ENCODE measurements at regions not wholly inside any gene's neighbourhood (a gene's known extent, or its start where the extent isn't known, plus 50 kb on each side); places are given as distances from the start of the nearest gene placed in this dataset.

DNA sequence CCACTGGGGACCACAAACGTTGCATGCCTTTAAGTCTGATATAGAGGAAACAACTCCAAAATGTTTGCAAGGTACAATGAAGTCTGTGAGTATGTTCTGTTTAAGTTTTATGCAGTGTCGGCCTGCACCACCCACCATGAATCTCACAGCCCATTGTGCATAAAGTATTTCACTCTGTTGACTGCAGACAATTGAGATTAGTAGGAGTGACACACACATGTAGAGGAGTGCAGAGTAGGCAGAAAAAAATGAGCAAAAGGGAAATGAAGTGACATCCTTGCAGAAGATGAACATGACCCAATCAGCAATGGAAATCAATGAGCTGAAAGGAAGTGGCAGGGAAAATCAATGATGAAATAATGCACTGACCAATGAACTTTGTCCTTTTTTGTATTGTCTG, 315.6 kb upstream of the PTPRD start:
- Histone ChIP-seq H4K5ac (ENCODE audit: low read depth, low read length) (no peak overlapping the region), H3K18ac (ENCODE audit: low read depth, low read length) (no peak overlapping the region), H2BK15ac (ENCODE audit: low read depth, low read length) (no peak overlapping the region), H3K9me3 (ENCODE audit: control insufficient read depth, insufficient read depth, low read length) (peaks cover 3% of the 10 kb centered on the region; the same call in 1 of the 2 replicates), H3K4me3 (ENCODE audit: insufficient read depth, low read depth, low read length) (no peak overlapping the region), H2BK20ac (ENCODE audit: low read depth, low read length) (no peak overlapping the region), H4K20me1 (ENCODE audit: insufficient read depth, low read length) (no peaks in the 10 kb centered on the region), H3K23ac (ENCODE audit: low read depth, low read length) (no peak overlapping the region), H3K27ac (ENCODE audit: insufficient read depth, low read length) (no peak overlapping the region), H3K14ac (replicated peaks; ENCODE audit: low read depth, low read length) (no peak overlapping the region), H3K9ac (ENCODE audit: low read depth, low read length) (no peak overlapping the region), H3K4me1 (ENCODE audit: control insufficient read depth, insufficient read depth, low read length) (no peaks in the 10 kb centered on the region), H3K79me1 (ENCODE audit: low read depth in 1 of 2, low read length in 2 of 2) (no peaks in the 10 kb centered on the region), H2BK120ac (ENCODE audit: low read depth, low read length) (no peak overlapping the region), H3K4ac (ENCODE audit: low read depth, low read length) (no peak overlapping the region), H3K27me3 (ENCODE audit: control insufficient read depth, insufficient read depth, low read length) (no peaks in the 10 kb centered on the region), H2AFZ (replicated peaks; ENCODE audit: low read length, poor library complexity) (no peak overlapping the region), H2AK5ac (ENCODE audit: low read depth, low read length) (no peak overlapping the region), H3K36me3 (ENCODE audit: control insufficient read depth, insufficient read depth, low read length) (no peaks in the 10 kb centered on the region), H4K91ac (ENCODE audit: insufficient read depth, low read depth, low read length) (no peak overlapping the region), H3K4me2 (ENCODE audit: low read depth, low read length) (no peak overlapping the region), H2AK9ac (replicated peaks; ENCODE audit: low read depth, low read length, poor library complexity) (no peak overlapping the region), H4K8ac (ENCODE audit: low read depth in 2 of 2, low read length in 2 of 2) (no peak overlapping the region), H3K56ac (ENCODE audit: extremely low read depth, insufficient read depth, low read length) (no peak overlapping the region), H2BK5ac (ENCODE audit: low read depth, low read length, poor library complexity, severe bottlenecking) (no peak overlapping the region), H3K9me1 (ENCODE audit: insufficient read depth, low read length) (no peaks in the 10 kb centered on the region)
- intact Hi-C loops (cut with micrococcal nuclease) (no loop called here), in situ Hi-C loops (cut with MboI; ENCODE audit: low sequenced_read_pairs) (no loop called here), dilution Hi-C loops (cut with HindIII; ENCODE audit: low sequenced_read_pairs, unreplicated experiment) (no loop called here)
- WGBS, 2 experiments (ENCODE audit: extremely low coverage in 2 of 2, insufficient read length in 1 of 2): no CpG with 5 or more reads among the region's 2 CpGs
- no TSS peak for BruUV-seq (replicated peaks)
- no peak for DNase-seq
- CTCF ChIA-PET: no interaction called here
- no peak for ATAC-seq (ENCODE audit: low read depth)
- TF ChIP-seq FOS (IDR thresholded peaks at IDR 0.05; ENCODE audit: low read depth, low read length) (no peak), RFX5 (IDR thresholded peaks at IDR 0.05; ENCODE audit: low read depth, low read length) (no peak), SMC3 (IDR thresholded peaks at IDR 0.05; ENCODE audit: low read depth, low read length) (no peak), CEBPB (IDR thresholded peaks at IDR 0.05; ENCODE audit: low read depth, low read length) (no peak), RCOR1 (IDR thresholded peaks at IDR 0.05; ENCODE audit: insufficient replicate concordance, low read length) (no peak), MXI1 (IDR thresholded peaks at IDR 0.05; ENCODE audit: borderline replicate concordance, low read depth, low read length) (no peak), CHD1 (IDR thresholded peaks at IDR 0.05; ENCODE audit: low read depth, low read length) (no peak), MAFK (IDR thresholded peaks at IDR 0.05; ENCODE audit: low read depth, low read length) (no peak), RAD21 (IDR thresholded peaks at IDR 0.05; ENCODE audit: low read length) (no peak), POLR2A (IDR thresholded peaks at IDR 0.05; ENCODE audit: low read depth, low read length) (no peak)
- TF ChIP-seq, protein P1, sequence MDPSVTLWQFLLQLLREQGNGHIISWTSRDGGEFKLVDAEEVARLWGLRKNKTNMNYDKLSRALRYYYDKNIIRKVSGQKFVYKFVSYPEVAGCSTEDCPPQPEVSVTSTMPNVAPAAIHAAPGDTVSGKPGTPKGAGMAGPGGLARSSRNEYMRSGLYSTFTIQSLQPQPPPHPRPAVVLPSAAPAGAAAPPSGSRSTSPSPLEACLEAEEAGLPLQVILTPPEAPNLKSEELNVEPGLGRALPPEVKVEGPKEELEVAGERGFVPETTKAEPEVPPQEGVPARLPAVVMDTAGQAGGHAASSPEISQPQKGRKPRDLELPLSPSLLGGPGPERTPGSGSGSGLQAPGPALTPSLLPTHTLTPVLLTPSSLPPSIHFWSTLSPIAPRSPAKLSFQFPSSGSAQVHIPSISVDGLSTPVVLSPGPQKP (IDR thresholded peaks at IDR 0.05; ENCODE audit: borderline replicate concordance, low read depth, low read length): no peak
- POLR2A ChIA-PET (ENCODE audit: unreplicated experiment): no interaction called here

All from IMR-90 (cell line).